Stomach (tissue), 4 donors: ENCODE measurements at regions not wholly inside any gene's neighbourhood (a gene's known extent, or its start where the extent isn't known, plus 50 kb on each side); places are given as distances from the start of the nearest gene placed in this dataset.

Experiments
- CTCF ChIP-seq, 7 experiments: fragments of 450-650 bp in 4 of 7; fragments of 200-600 bp in 3 of 7; sonication (generic) in 3 of 7; IDR thresholded peaks; one replicate each; pipeline ENCODE4 v1.5.1; 2016 to 2019; ENCODE audit warnings: antibody characterized with exemption in 7 of 7, control low read depth in 2 of 7, mild to moderate bottlenecking in 1 of 7
- EP300 ChIP-seq: sonication (generic); formaldehyde crosslinking; IDR thresholded peaks from one replicate; pipeline ENCODE4 v1.6.1; 2017; ENCODE audit warnings: antibody characterized with exemption
- POLR2A ChIP-seq, 4 donors: fragments of 450-650 bp; IDR thresholded peaks; one replicate each; pipeline ENCODE4 v1.6.1; 2016; ENCODE audit warnings: antibody characterized with exemption in 4 of 4, control low read depth in 2 of 4, mild to moderate bottlenecking in 1 of 4, moderate library complexity in 1 of 4
- POLR2AphosphoS5 ChIP-seq, 3 donors: sonication (generic); formaldehyde crosslinking; IDR thresholded peaks; one replicate each; pipeline ENCODE4 v1.6.1; 2016; ENCODE audit warnings: antibody characterized with exemption in 3 of 3

- TF ChIP-seq CTCF (IDR thresholded peaks at IDR 0.05) (no peak), POLR2A (IDR thresholded peaks at IDR 0.05) (no peak), EP300 (no peak), POLR2AphosphoS5 (IDR thresholded peaks at IDR 0.05) (no peak)
Measured at GRCh38 chr1:22236166-22236565, 93.3 kb upstream of the WNT4 start.
